NCI-H1694 treated with DMSO at 0.1 percent for 48 hours (cell line): ENCODE measurements at regions not wholly inside any gene's neighbourhood (a gene's known extent, or its start where the extent isn't known, plus 50 kb on each side); places are given as distances from the start of the nearest gene placed in this dataset.

Source experiments
- DNase-seq: peaks from one replicate; lab custom pipeline; 2025; lab: John Stamatoyannopoulos, UW

GRCh38 chr5:25823330-25823873 is 1178.6 kb upstream of the CDH10 start:
- DNase-seq: no peak
